Neural progenitor cell (in vitro differentiated cells): ENCODE measurements at regions not wholly inside any gene's neighbourhood (a gene's known extent, or its start where the extent isn't known, plus 50 kb on each side); places are given as distances from the start of the nearest gene placed in this dataset.

Source experiments
- CTCF ChIP-seq: fragments of 200-600 bp; sonication (generic); IDR thresholded peaks from 2 replicates; pipeline ENCODE4 v1.5.1; 2017; ENCODE audit warnings: antibody characterized with exemption, mild to moderate bottlenecking
- EZH2 ChIP-seq: fragments of 200-600 bp; sonication (generic); IDR thresholded peaks from 2 replicates; pipeline ENCODE4 v1.6.1; 2017; ENCODE audit warnings: antibody characterized with exemption, mild to moderate bottlenecking, moderate library complexity
- EZH2phosphoT487 ChIP-seq: fragments of 200-600 bp; sonication (generic); IDR thresholded peaks from 2 replicates; pipeline ENCODE4 v1.6.1; 2017; ENCODE audit warnings: antibody characterized with exemption

- no peak for TF ChIP-seq CTCF
- no peak for TF ChIP-seq EZH2phosphoT487
- TF ChIP-seq EZH2: no peak
Measured at GRCh38 chr14:82060219-82060618, 526.6 kb upstream of the SEL1L start.
